ENCODE measurements at regions not wholly inside any gene's neighbourhood (a gene's known extent, or its start where the extent isn't known, plus 50 kb on each side); places are given as distances from the start of the nearest gene placed in this dataset.

DNA sequence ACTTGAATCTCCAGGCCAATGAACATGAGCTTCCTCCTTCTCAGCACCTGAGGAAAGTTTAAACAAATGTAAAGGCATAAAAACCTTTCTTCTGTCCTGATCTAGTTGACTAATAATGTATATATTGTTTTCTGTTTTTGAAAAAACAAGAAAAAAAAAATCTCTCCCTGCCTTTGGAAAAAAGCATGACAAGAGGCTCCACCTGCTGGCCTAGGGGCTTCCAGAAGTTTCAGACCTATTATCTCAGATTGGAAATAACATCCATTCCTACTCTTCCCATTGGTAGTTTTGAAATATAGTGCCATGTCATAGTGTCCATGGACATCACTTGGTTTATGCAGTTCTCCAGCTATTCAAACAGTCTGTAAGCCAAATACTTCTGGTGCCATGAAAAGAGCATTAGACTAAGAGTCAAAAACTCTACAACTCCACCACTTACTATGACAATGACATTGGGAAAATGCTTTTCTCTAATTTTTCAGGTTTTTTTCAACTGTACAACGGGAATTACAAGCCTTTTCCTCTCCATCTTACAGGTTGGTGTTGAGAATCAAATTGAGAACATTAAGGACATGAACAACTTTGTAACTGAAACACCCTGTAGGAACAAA lies 409.6 kb upstream of the MPDZ start:
- TF ChIP-seq, protein P1, sequence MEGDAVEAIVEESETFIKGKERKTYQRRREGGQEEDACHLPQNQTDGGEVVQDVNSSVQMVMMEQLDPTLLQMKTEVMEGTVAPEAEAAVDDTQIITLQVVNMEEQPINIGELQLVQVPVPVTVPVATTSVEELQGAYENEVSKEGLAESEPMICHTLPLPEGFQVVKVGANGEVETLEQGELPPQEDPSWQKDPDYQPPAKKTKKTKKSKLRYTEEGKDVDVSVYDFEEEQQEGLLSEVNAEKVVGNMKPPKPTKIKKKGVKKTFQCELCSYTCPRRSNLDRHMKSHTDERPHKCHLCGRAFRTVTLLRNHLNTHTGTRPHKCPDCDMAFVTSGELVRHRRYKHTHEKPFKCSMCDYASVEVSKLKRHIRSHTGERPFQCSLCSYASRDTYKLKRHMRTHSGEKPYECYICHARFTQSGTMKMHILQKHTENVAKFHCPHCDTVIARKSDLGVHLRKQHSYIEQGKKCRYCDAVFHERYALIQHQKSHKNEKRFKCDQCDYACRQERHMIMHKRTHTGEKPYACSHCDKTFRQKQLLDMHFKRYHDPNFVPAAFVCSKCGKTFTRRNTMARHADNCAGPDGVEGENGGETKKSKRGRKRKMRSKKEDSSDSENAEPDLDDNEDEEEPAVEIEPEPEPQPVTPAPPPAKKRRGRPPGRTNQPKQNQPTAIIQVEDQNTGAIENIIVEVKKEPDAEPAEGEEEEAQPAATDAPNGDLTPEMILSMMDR (IDR thresholded peaks at IDR 0.05), result peak in 3 of 4 experiments; percentile 8 to 23 (median 18)
- no peak for TF ChIP-seq POLR2A (IDR thresholded peaks at IDR 0.05)
- intact Hi-C loops (cut with DNase I; ENCODE audit: low total_unique reads), result no loop called here
- no peak overlapping the region for H3K27ac ChIP-seq
- no peaks in the 10 kb centered on the region for H3K9me3 ChIP-seq
- H3K27me3 ChIP-seq, result no peaks in the 10 kb centered on the region
- no peak for DNase-seq
- H3K4me3 ChIP-seq, result no peak overlapping the region
- H3K36me3 ChIP-seq, result no peaks in the 10 kb centered on the region
- no peaks in the 10 kb centered on the region for H3K4me1 ChIP-seq

DNA sequence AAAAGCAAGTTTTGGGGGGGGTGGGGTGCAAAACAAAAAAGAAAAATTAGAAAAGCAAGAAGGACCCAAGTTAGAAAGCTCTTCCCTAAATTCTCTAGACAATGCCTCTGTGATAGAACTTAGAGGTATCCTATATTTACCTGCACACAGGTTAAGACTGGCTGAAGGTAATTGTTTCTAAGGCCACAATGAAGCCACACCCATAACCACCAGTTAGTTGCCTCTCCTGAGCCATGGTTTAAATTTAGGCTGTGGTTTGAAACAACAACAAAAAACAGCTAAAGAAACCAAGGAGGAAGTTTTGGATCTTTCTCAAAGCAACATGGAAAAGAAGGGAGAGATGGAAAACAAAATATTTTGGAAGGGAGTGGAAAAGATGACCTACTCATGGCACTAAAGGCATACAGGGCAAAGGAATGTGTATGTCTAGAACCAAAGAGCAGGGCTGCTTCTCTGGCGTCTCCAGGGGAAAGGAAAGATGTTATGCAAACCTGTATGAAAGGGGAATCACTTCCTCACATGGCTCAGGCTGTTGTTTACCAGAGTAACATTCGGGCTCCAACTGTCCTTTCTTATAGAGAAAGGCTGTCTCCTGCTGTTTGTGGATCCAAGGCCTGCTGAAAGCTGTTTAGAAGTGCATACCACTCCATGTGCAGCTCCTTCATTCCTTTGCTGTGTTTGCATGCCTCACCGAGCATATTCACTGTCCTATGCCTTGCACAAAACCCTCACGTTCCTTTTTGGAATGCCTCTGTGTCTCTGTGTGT lies 408.9 kb upstream of the MPDZ start:
- no peak overlapping the region for H3K27ac ChIP-seq
- intact Hi-C loops (cut with DNase I; ENCODE audit: low total_unique reads), result no loop called here
- TF ChIP-seq, protein P1 (IDR thresholded peaks at IDR 0.05), result no peak
- TF ChIP-seq POLR2A (IDR thresholded peaks at IDR 0.05), result no peak
- no peaks in the 10 kb centered on the region for H3K36me3 ChIP-seq
- H3K4me3 ChIP-seq, result no peak overlapping the region
- H3K9me3 ChIP-seq, result no peaks in the 10 kb centered on the region
- no peaks in the 10 kb centered on the region for H3K4me1 ChIP-seq
- DNase-seq, result no peak
- no peaks in the 10 kb centered on the region for H3K27me3 ChIP-seq

DNA sequence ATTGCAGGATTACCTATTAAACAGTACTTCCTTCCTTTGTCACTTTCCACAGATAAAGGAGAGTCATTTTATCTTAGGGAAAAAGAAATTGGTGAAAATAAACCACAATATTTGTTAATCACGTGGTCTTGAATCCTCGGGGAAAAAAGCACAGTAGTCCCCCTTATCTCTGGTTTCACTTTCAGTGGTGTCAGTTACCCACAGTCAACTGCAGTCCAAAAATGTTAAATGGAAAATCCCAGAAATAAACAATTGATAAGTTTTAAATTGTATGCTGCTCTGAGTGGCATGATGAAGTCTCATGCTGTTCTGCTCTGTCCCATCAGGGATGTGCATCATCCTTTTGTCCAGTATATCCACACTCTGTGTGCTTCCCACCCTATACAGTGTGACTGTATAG lies 405.2 kb upstream of the MPDZ start:
- H3K27ac ChIP-seq, result no peak overlapping the region
- no peak overlapping the region for H3K4me3 ChIP-seq
- TF ChIP-seq, protein P1 (IDR thresholded peaks at IDR 0.05), result no peak
- no peak for TF ChIP-seq POLR2A (IDR thresholded peaks at IDR 0.05)
- no peaks in the 10 kb centered on the region for H3K36me3 ChIP-seq
- intact Hi-C loops (cut with DNase I; ENCODE audit: low total_unique reads), result no loop called here
- no peaks in the 10 kb centered on the region for H3K4me1 ChIP-seq
- DNase-seq, result no peak
- no peaks in the 10 kb centered on the region for H3K27me3 ChIP-seq
- no peaks in the 10 kb centered on the region for H3K9me3 ChIP-seq

DNA sequence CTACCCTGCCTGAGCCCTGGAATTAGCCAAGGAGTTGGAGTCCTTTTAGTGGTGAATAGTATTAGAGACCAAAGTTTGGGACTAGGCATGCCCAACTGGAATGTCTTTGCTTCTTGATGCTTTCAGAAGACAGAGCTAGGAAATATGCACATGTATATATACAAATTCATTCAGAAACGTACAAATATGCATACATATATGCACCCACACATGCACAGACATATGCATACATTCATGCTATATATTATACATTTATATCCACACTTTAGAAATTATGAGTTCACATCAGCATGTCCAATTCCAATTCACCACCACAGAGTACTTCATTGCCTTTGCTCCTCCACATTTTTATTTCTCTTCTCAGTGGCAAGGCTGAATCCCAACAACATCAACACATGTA lies 398.3 kb upstream of the MPDZ start:
- H3K4me3 ChIP-seq, result no peak overlapping the region
- TF ChIP-seq POLR2A (IDR thresholded peaks at IDR 0.05), result no peak
- TF ChIP-seq, protein P1 (IDR thresholded peaks at IDR 0.05), result no peak
- H3K36me3 ChIP-seq, result no peaks in the 10 kb centered on the region
- H3K4me1 ChIP-seq, result no peaks in the 10 kb centered on the region
- no peaks in the 10 kb centered on the region for H3K9me3 ChIP-seq
- H3K27me3 ChIP-seq, result no peaks in the 10 kb centered on the region
- DNase-seq, result no peak
- intact Hi-C loops (cut with DNase I; ENCODE audit: low total_unique reads), result no loop called here
- H3K27ac ChIP-seq, result no peak overlapping the region

DNA sequence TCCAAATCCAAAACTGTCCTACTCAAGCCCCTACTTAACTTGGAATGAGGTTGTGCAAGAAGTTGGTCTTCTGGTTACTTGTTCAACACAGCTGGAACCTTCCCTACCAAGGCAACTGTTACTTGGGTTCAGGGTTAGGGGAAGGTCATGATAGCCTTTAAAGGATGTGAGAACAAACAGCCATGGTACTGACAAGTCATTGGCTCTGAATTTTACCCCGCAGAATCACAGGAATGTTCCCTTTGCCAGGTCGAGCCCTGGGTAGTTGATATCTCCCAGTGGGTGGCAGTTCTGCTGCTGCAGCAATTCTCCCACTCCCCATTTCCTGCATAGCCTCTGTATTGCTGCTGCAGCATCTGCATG lies 396.1 kb upstream of the MPDZ start:
- Histone ChIP-seq H3K4me3 (no peak overlapping the region), H3K4me1 (no peaks in the 10 kb centered on the region), H3K9me3 (no peaks in the 10 kb centered on the region), H3K27me3 (no peaks in the 10 kb centered on the region), H3K36me3 (no peaks in the 10 kb centered on the region), H3K27ac (no peak overlapping the region)
- no peak for DNase-seq
- no peak for TF ChIP-seq POLR2A (IDR thresholded peaks at IDR 0.05)
- TF ChIP-seq, protein P1 (IDR thresholded peaks at IDR 0.05), result no peak
- intact Hi-C loops (cut with DNase I; ENCODE audit: low total_unique reads), result no loop called here

All from uterus (tissue), 3 donors.